ENCODE measurements at regions not wholly inside any gene's neighbourhood (a gene's known extent, or its start where the extent isn't known, plus 50 kb on each side); places are given as distances from the start of the nearest gene placed in this dataset.
"Not testable (repeated sequence)": the region's sequence is repeated elsewhere in the genome, so short reads cannot be mapped to it uniquely, and the experiment has no call there.

GRCh38 chr3:151600783-151601182 lies 132.9 kb upstream of the AADACL2 start:
- intact Hi-C loops (cut with micrococcal nuclease), result no loop called here
- ATAC-seq (no peak), DNase-seq (no peak)

- DNase-seq (no peak), ATAC-seq (no peak)
- intact Hi-C loops (cut with micrococcal nuclease), result no loop called here
Observed at GRCh38 chr3:151599103-151599672, 134.5 kb upstream of the AADACL2 start.

DNA sequence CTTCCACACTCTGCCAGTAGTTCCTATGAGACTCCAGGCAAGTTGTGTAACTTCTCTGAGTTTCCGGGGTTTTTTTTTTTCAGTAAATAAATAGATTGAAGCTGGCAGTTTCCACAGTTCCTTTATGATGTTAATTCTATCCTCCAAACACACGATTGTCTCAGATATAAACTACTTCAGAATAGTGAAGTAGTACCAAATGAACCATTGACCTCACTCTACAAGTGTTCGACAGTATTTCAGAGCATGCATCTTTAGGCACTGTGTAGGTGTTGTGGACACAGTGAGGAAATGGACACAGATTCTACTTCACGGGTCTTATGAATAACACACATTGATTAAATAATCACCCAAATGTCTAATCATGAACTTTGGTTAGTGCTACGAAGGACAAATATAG lies 136.1 kb upstream of the IGSF10 start:
- DNase-seq (no peak), ATAC-seq (no peak)
- intact Hi-C loops (cut with micrococcal nuclease), result no loop called here

DNA sequence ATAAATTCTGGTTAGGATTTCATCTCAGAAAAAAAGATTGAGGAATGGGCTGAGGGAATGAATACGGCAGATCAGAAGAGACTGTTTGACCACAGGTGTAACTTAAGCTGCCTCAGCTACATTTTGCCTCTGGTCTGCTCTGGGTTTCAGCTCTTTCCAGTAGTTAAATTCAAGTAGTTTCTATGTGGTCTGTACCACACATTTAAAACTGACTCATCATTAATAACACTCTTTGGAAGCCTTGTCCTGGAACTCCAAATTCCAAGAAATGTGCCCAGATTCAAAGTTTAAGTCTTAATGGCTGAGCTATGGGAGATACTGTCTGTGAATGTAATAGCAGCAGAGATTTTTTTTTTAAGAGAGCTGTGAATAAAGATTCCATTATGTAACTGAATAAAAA lies 133.1 kb upstream of the IGSF10 start:
- DNase-seq, result no peak
- intact Hi-C loops (cut with micrococcal nuclease), result no loop called here
- ATAC-seq, result no peak

DNA sequence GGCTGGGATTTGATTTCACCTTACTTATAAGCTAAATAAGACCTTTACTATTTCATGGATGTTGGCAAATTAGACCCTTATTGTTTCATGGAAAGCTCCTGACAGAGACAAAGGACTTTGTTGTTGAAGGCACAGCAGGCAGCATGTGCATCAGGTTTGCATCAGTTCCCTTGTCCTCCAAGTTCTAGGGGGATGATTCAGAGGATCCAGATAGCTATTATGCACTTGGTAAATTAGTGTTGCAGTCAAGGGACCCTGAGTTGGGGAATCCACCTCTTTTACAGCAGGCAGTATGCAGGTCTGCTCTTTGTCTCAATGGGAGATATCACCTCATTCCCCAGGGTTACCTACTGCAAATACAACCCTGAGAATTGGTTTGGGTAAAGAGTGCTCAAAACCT lies 131.4 kb upstream of the IGSF10 start:
- DNase-seq (no peak), ATAC-seq (no peak)
- intact Hi-C loops (cut with micrococcal nuclease), result no loop called here

DNA sequence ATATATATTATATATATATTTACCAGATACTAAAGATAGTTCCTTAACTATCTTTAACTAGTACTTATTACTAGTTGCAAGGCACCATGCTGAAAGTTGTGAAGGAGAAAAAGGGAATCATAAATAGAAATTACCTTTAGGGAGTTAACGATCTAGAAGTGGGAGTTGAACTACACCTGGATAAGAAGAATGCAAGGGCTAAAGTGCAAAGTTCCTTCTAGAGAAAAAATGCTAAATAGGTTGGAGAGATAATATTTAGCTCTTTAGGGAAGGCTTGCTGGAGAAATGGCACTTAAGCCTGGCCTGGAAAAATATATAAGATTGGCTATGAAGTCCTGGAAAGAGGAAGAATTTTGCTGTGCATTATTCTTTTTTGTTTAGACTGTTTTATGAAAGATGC lies 130.6 kb upstream of the IGSF10 start:
- intact Hi-C loops (cut with micrococcal nuclease), result no loop called here
- ATAC-seq, result no peak
- no peak for DNase-seq

DNA sequence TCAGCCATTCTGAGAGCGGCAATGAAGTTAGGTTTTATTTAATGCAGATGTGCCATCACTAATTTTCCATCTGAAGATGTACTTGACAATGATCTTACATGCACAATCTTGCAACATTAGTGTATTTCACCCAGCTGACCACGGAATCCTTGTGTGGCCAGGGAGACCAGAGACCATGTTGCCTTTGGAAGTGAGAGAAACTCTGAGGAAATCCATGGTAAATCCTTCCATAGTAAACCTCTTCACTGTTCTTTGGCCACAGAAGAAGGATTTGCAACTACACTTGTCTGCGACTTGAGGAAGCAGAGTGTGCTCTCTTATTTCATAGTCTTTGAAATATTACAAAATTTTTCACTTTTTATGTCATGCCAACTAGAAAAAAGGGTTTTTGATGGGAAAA lies 128.4 kb upstream of the IGSF10 start:
- intact Hi-C loops (cut with micrococcal nuclease), result no loop called here
- no peak for DNase-seq
- ATAC-seq, result no peak

GRCh38 chr3:151587659-151588058 lies 126.8 kb upstream of the IGSF10 start:
- intact Hi-C loops (cut with micrococcal nuclease), result not testable (repeated sequence)

GRCh38 chr3:151584566-151584965 lies 123.7 kb upstream of the IGSF10 start:
- intact Hi-C loops (cut with micrococcal nuclease), result no loop called here
- DNase-seq (no peak), ATAC-seq (no peak)

More at GRCh38 chr3:151587659-151588058, 126.8 kb upstream of the IGSF10 start:
- not testable (repeated sequence) for DNase-seq, ATAC-seq

DNA sequence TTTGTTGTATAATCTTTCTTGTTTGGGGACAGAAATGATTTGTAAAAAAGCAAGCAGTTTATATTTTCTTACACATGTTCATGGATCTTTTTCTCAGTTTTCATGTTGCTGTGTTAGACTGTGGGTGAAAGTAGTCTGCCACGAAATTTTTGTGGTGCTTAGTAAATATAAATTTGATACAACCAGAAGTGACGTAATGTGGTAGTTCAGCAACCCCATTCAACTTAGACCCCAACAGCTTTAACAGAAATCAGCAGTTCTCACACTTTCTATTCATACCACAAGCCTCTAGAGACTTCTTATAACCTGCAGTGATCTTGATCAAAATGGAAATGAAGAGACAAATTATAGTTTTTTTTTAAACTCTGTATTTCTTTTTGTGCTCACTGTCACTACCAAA lies 120.2 kb upstream of the IGSF10 start:
- no peak for DNase-seq
- intact Hi-C loops (cut with micrococcal nuclease), result no loop called here
- no peak for ATAC-seq

- DNase-seq (no peak), ATAC-seq (peak; percentile 52)
- intact Hi-C loops (cut with micrococcal nuclease), result no loop called here
Observed at GRCh38 chr3:151580591-151580990, 119.7 kb upstream of the IGSF10 start.

- ATAC-seq (peak; percentile 80), DNase-seq (no peak)
- intact Hi-C loops (cut with micrococcal nuclease), result no loop called here
Observed at GRCh38 chr3:151579571-151580270, 118.9 kb upstream of the IGSF10 start.

- DNase-seq, result no peak
- no peak for ATAC-seq
- intact Hi-C loops (cut with micrococcal nuclease), result no loop called here
Observed at GRCh38 chr3:151578495-151578894, 117.6 kb upstream of the IGSF10 start.

GRCh38 chr3:151576511-151577137 lies 115.8 kb upstream of the IGSF10 start:
- ATAC-seq (no peak), DNase-seq (no peak)
- intact Hi-C loops (cut with micrococcal nuclease), result no loop called here

GRCh38 chr3:151568184-151568583 lies 107.3 kb upstream of the IGSF10 start:
- intact Hi-C loops (cut with micrococcal nuclease), result no loop called here
- DNase-seq (no peak), ATAC-seq (peak; percentile 31)

DNA sequence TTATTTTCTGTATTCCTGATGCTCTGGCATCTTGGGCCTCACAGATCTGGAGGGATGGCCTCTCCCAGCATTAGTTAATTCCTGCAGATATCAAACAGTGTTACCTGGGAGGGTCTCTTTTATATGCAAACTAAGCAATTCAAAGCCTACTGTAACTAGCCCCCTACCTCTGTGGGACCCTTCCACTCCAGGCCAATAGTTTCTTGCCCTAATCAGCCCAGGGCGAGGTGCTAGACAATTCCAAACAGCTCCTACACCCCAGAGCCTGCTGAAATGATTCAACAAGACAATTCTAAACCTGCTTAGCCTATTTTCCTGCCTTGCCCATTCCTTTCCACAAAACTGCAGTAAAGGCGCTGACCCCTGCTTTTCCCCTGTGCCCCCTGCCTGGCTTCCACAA lies 106.6 kb upstream of the IGSF10 start:
- no peak for DNase-seq
- intact Hi-C loops (cut with micrococcal nuclease), result no loop called here
- ATAC-seq, result no peak

GRCh38 chr3:151564261-151564660 lies 103.4 kb upstream of the IGSF10 start:
- intact Hi-C loops (cut with micrococcal nuclease), result no loop called here
- DNase-seq (no peak), ATAC-seq (no peak)

DNA sequence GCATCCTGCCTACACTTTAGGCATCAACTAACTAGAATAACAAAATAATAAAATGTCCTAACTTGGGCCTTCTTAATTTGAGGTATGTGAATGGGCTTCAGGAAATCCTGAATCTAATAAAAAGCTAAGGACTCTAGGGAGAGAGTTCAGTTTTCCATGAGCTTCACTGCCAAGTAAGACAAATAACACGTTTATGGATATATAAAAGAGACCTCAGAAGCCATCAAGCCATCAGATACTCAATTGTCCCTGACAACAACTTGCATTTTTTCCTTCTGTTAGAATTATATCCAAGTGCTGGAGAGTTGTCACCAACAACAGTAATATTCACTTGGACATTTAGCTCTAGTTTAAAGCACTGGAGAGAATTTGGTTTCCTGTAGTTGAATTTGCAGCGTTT lies 102.4 kb upstream of the IGSF10 start:
- ATAC-seq (no peak), DNase-seq (no peak)
- intact Hi-C loops (cut with micrococcal nuclease), result no loop called here

- intact Hi-C loops (cut with micrococcal nuclease), result no loop called here
- DNase-seq (no peak), ATAC-seq (no peak)
Observed at GRCh38 chr3:151562891-151563290, 102.0 kb upstream of the IGSF10 start.

GRCh38 chr3:151561878-151562277 lies 101.0 kb upstream of the IGSF10 start:
- ATAC-seq (no peak), DNase-seq (no peak)
- intact Hi-C loops (cut with micrococcal nuclease), result no loop called here

- ATAC-seq (no peak), DNase-seq (no peak)
- intact Hi-C loops (cut with micrococcal nuclease), result no loop called here
Observed at GRCh38 chr3:151560738-151561137, 99.9 kb upstream of the IGSF10 start.

Measured in left ventricle myocardium superior (tissue), 1 donor.